K562 (cell line): ENCODE measurements at regions not wholly inside any gene's neighbourhood (a gene's known extent, or its start where the extent isn't known, plus 50 kb on each side); places are given as distances from the start of the nearest gene placed in this dataset.

ENCODE experiments used
- ATAC-seq: fragments of 200-7000 bp; cut with Tn5 transposase; 3 replicates; pipeline ENCODE4 v1.9.1; 2020; ENCODE audit warnings: moderate library complexity
- BruUV-seq: library from RNA; stranded (reverse); fragments of 400-500 nt; replicated peaks from 2 replicates; lab custom pipeline; 2021; lab: Mats Ljungman, UMichigan
- CTCF ChIA-PET: fragments of 300-600 bp; formaldehyde crosslinking; extraction: SDS; loops from one replicate; lab custom pipeline; 2021; ENCODE audit warnings: low intra/inter-chr PET ratio; lab: Yijun Ruan, JAX
- POLR2A ChIA-PET: fragments of 300-600, 350-650 bp; sonication (Branson Sonifier 250); formaldehyde crosslinking; extraction: SDS; loops from one replicate; lab custom pipeline; 2021; ENCODE audit warnings: antibody characterized with exemption, inconsistent platforms; lab: Yijun Ruan, JAX
- DNase-seq, 4 experiments: peaks; one replicate each; pipeline versions ENCODE4 v3.0.0 to v3.0.0-alpha.2; 2011 to 2018; ENCODE audit warnings: low spot score in 3 of 4, mixed read lengths in 3 of 4; ENCODE audit errors: extremely low read depth in 1 of 4
- FAIRE-seq: peaks from 2 replicates; lab custom pipeline; 2011; peaks lifted over from hg19 to GRCh38; lab: Jason Lieb, UNC
- H2AFZ ChIP-seq: 2 replicates; pipeline ENCODE4 v1.6.0; 2011; ENCODE audit warnings: low read depth, low read length, control low read depth, inconsistent platforms
- H3K27ac ChIP-seq: fragments of 200-600 bp; 3 replicates; pipeline ENCODE4 v1.8.0; 2011; ENCODE audit warnings: low read depth, mild to moderate bottlenecking, control low read depth, inconsistent platforms, low read length, moderate library complexity, mixed read lengths; ENCODE audit errors: extremely low read depth
- H3K27me3 ChIP-seq, 2 experiments: fragments of 300-600 bp in 1 of 2; 2 replicates in 1 of 2; 3 replicates in 1 of 2; pipeline versions ENCODE4 v1.6.0 to v1.8.0; 2011; ENCODE audit warnings: inconsistent platforms in 2 of 2, low read length in 2 of 2, mild to moderate bottlenecking in 1 of 2, mixed read lengths in 1 of 2, moderate library complexity in 1 of 2; ENCODE audit not compliant: control insufficient read depth in 2 of 2, insufficient read depth in 2 of 2
- H3K36me3 ChIP-seq: fragments of 300-600 bp; 3 replicates; pipeline ENCODE4 v1.8.0; 2011; ENCODE audit warnings: mild to moderate bottlenecking, low read length, inconsistent platforms; ENCODE audit not compliant: control insufficient read depth, insufficient read depth
- H3K4me1 ChIP-seq, 2 experiments: fragments of 200-600 bp in 1 of 2; replicated peaks in 1 of 2; 2 replicates in 1 of 2; 3 replicates in 1 of 2; pipeline versions ENCODE4 v1.5.1 to v1.8.0; 2011; ENCODE audit warnings: inconsistent platforms in 2 of 2, low read length in 2 of 2, mild to moderate bottlenecking in 1 of 2, mixed read lengths in 1 of 2, moderate library complexity in 1 of 2; ENCODE audit not compliant: control insufficient read depth in 2 of 2, insufficient read depth in 2 of 2
- H3K4me2 ChIP-seq: 2 replicates; pipeline ENCODE4 v1.6.1; 2011; ENCODE audit warnings: low read length, control low read depth, inconsistent platforms, mixed read lengths; ENCODE audit not compliant: insufficient read depth
- H3K4me3 ChIP-seq: fragments of 200-600 bp; sonication (generic), shearing (Covaris generic); 2 replicates; pipeline ENCODE4 v1.5.1; 2016; ENCODE audit warnings: control low read depth, inconsistent platforms
- H3K79me2 ChIP-seq: fragments of 200-600 bp; 3 replicates; pipeline ENCODE4 v1.8.0; 2011; ENCODE audit warnings: low read length, inconsistent platforms; ENCODE audit not compliant: control insufficient read depth, insufficient read depth
- H3K9ac ChIP-seq, 2 experiments: 2 replicates each; pipeline versions ENCODE4 v1.6.0 to v1.6.1; 2011; ENCODE audit warnings: low read depth in 2 of 2, low read length in 2 of 2, control low read depth in 1 of 2, inconsistent platforms in 1 of 2, mild to moderate bottlenecking in 1 of 2, mixed read lengths in 1 of 2; ENCODE audit not compliant: insufficient read depth in 1 of 2
- H3K9me1 ChIP-seq: one replicate; pipeline ENCODE4 v1.6.0; 2011; ENCODE audit warnings: inconsistent platforms, mild to moderate bottlenecking, low read length, moderate library complexity; ENCODE audit not compliant: control insufficient read depth, insufficient read depth
- H3K9me3 ChIP-seq: replicated peaks from 2 replicates; pipeline ENCODE4 v1.5.1; 2011; ENCODE audit warnings: low read depth, low read length, inconsistent platforms; ENCODE audit not compliant: control insufficient read depth, insufficient read depth
- H4K20me1 ChIP-seq: replicated peaks from 2 replicates; pipeline ENCODE4 v1.6.1; 2011; ENCODE audit warnings: low read length, inconsistent platforms, mixed read lengths; ENCODE audit not compliant: control insufficient read depth, insufficient read depth
- ATF4 ChIP-seq: fragments of 450-650 bp; formaldehyde crosslinking; IDR thresholded peaks from 2 replicates; pipeline ENCODE4 v1.4.0; 2022; ENCODE audit warnings: mild to moderate bottlenecking, moderate library complexity
- CBX1 ChIP-seq: sonication (generic); IDR thresholded peaks from 2 replicates; pipeline ENCODE4 v1.6.1; 2016; ENCODE audit warnings: antibody characterized with exemption, low read depth, mild to moderate bottlenecking
- CSDE1 ChIP-seq, 2 experiments: fragments of 450-650 bp; IDR thresholded peaks; 2 replicates each; pipeline ENCODE4 v1.6.1; 2016; ENCODE audit warnings: mild to moderate bottlenecking in 1 of 2
- CTCF ChIP-seq, 3 experiments: IDR thresholded peaks in 2 of 3; conservative IDR thresholded peaks in 1 of 3; 2 replicates each; pipeline ENCODE4 v1.5.1; 2011 to 2012; ENCODE audit warnings: low read length in 3 of 3, mild to moderate bottlenecking in 3 of 3, control low read depth in 2 of 3, improper control_type of control experiment in 1 of 3, inconsistent platforms in 1 of 3, low read depth in 1 of 3, mixed read lengths in 1 of 3, moderate library complexity in 1 of 3; ENCODE audit not compliant: insufficient read depth in 2 of 3
- CTCFL ChIP-seq: IDR thresholded peaks from 2 replicates; pipeline ENCODE4 v1.6.1; 2011; ENCODE audit warnings: borderline replicate concordance, low read depth, mild to moderate bottlenecking, moderate library complexity, low read length; ENCODE audit not compliant: insufficient read depth, poor library complexity, severe bottlenecking
- E2F4 ChIP-seq: sonication (generic); formaldehyde crosslinking; IDR thresholded peaks from 2 replicates; pipeline ENCODE4 v1.8.0; 2022; ENCODE audit warnings: mild to moderate bottlenecking, low read depth, missing genetic modification reagents
- HNRNPH1 ChIP-seq: fragments of 200-400 bp; formaldehyde crosslinking; optimal IDR thresholded peaks from 2 replicates; pipeline ENCODE3; 2017; ENCODE audit warnings: low read depth, mild to moderate bottlenecking, low read length, moderate library complexity
- NFE2L1 ChIP-seq: fragments of 450-650 bp; IDR thresholded peaks from 2 replicates; pipeline ENCODE4 v1.6.1; 2016; ENCODE audit warnings: missing genetic modification characterization, low read depth, mild to moderate bottlenecking, missing compliant biosample characterization, moderate library complexity, borderline replicate concordance
- NR2F6 ChIP-seq: fragments of 450-650 bp; formaldehyde crosslinking; IDR thresholded peaks from 2 replicates; pipeline ENCODE4 v1.4.0; 2020; ENCODE audit warnings: mild to moderate bottlenecking
- SRSF7 ChIP-seq: fragments of 200-400 bp; formaldehyde crosslinking; optimal IDR thresholded peaks from 2 replicates; pipeline ENCODE3; 2017; ENCODE audit warnings: mild to moderate bottlenecking, low read depth, low read length
- ZBTB49 ChIP-seq: sonication (generic); formaldehyde crosslinking; IDR thresholded peaks from 2 replicates; pipeline ENCODE4 v1.8.0; 2022; ENCODE audit warnings: missing genetic modification reagents, mild to moderate bottlenecking, borderline replicate concordance
- WGBS: fragments of 100-300 bp; shearing (Covaris generic); methylation state at CpG from one replicate; pipeline ENCODE4 v1.1.6; 2016; ENCODE audit warnings: low coverage, mixed read lengths; ENCODE audit not compliant: insufficient coverage; ENCODE audit errors: missing lambda C conversion rate; 5-methylcytosine and 5-hydroxymethylcytosine counted together
- in situ Hi-C: fragments of 300-500 bp; cut with MboI; formaldehyde crosslinking; loops from 4 replicates; pipeline ENCODE4 v1.15.0; 2018; ENCODE audit warnings: inconsistent platforms, mixed read lengths
- intact Hi-C: fragments of 100-400 bp; cut with micrococcal nuclease; formaldehyde crosslinking; loops from 2 replicates; pipeline ENCODE4 v1.14.2; 2022

- H3K9ac ChIP-seq: no peak overlapping the region
- no TSS peak for BruUV-seq
- TF ChIP-seq SRSF7: no peak
- TF ChIP-seq NFE2L1 (tag): no peak
- no peak for TF ChIP-seq CSDE1 (IDR thresholded peaks at IDR 0.05)
- TF ChIP-seq CTCFL: no peak
- TF ChIP-seq E2F4 (CRISPR knock-in tag): no peak
- no peak for TF ChIP-seq NR2F6 (CRISPR knock-in tag)
- TF ChIP-seq HNRNPH1: no peak
- TF ChIP-seq CTCF (IDR thresholded peaks at IDR 0.05 in 2 of 3, conservative IDR thresholded peaks at IDR 0.05 in 1 of 3; ENCODE audit: insufficient read depth in 2 of 3, low read depth in 1 of 3, low read length in 3 of 3): no peak
- TF ChIP-seq ATF4 (CRISPR knock-in tag): no peak
- TF ChIP-seq CBX1: no peak
- no peak for TF ChIP-seq ZBTB49 (CRISPR knock-in tag)
- peaks cover 0 to 4% of the 10 kb centered on the region in 2 experiments; a peak in 2 of 5 replicates for H3K4me1 ChIP-seq
- CTCF ChIA-PET: interaction anchor here (0.6 kb wide), 1 partner anchor 431 kb away, joined by 4 read pairs; no protein-coding TSS in a partner anchor
- intact Hi-C loops: loop anchor here (5.0 kb wide), 1 partner anchor 343 kb away; no protein-coding TSS in a partner anchor
- peaks cover 19 to 66% of the 10 kb centered on the region in 2 experiments for H3K27me3 ChIP-seq
- no peaks in the 10 kb centered on the region for H3K9me3 ChIP-seq
- POLR2A ChIA-PET: interaction anchor here (0.7 kb wide), 1 partner anchor 9 kb away, joined by 3 read pairs; no protein-coding TSS in a partner anchor
- peaks cover 10% of the 10 kb centered on the region for H4K20me1 ChIP-seq
- FAIRE-seq (no peak), ATAC-seq (no peak), DNase-seq (no peak)
- H3K4me2 ChIP-seq: no peak overlapping the region
- in situ Hi-C loops: no loop called here
- no peaks in the 10 kb centered on the region for H3K9me1 ChIP-seq
- no peaks in the 10 kb centered on the region for H3K36me3 ChIP-seq
- 0% methylated on average over 9 of the region's 9 CpGs for WGBS
- no peak overlapping the region for H3K4me3 ChIP-seq
- H3K79me2 ChIP-seq: no peaks in the 10 kb centered on the region
- no peak overlapping the region for H3K27ac ChIP-seq
- H2AFZ ChIP-seq: no peak overlapping the region
Observed at GRCh38 chr3:44110648-44111047, 131.0 kb upstream of the TOPAZ1 start.
